Osteocyte (in vitro differentiated cells): ENCODE measurements at regions not wholly inside any gene's neighbourhood (a gene's known extent, or its start where the extent isn't known, plus 50 kb on each side); places are given as distances from the start of the nearest gene placed in this dataset.
"Not testable (repeated sequence)": the region's sequence is repeated elsewhere in the genome, so short reads cannot be mapped to it uniquely, and the experiment has no call there.

Experiments
- DNase-seq: peaks from one replicate; pipeline ENCODE4 v3.0.0; 2021; ENCODE audit warnings: mixed read lengths; ENCODE audit not compliant: unreplicated experiment; ENCODE audit errors: extremely low spot score
- H3K27ac Mint-ChIP-seq: one replicate; pipeline ENCODE4 v1.8.0; 2021; ENCODE audit warnings: mild to moderate bottlenecking, mixed read lengths; ENCODE audit not compliant: unreplicated experiment
- H3K27me3 Mint-ChIP-seq: one replicate; pipeline ENCODE4 v1.8.0; 2021; ENCODE audit warnings: mixed read lengths; ENCODE audit not compliant: unreplicated experiment
- H3K36me3 Mint-ChIP-seq: one replicate; pipeline ENCODE4 v1.8.0; 2021; ENCODE audit warnings: mixed read lengths; ENCODE audit not compliant: unreplicated experiment
- H3K4me1 Mint-ChIP-seq: one replicate; pipeline ENCODE4 v1.8.0; 2021; ENCODE audit warnings: mixed read lengths; ENCODE audit not compliant: unreplicated experiment
- H3K4me3 Mint-ChIP-seq: one replicate; pipeline ENCODE4 v1.8.0; 2021; ENCODE audit warnings: mild to moderate bottlenecking, moderate library complexity, mixed read lengths; ENCODE audit not compliant: unreplicated experiment
- H3K9me3 Mint-ChIP-seq: one replicate; pipeline ENCODE4 v1.8.0; 2021; ENCODE audit warnings: mixed read lengths; ENCODE audit not compliant: unreplicated experiment
- TF ChIP-seq, protein P1 (sequence below): fragments of 200-600 bp; sonication (generic); IDR thresholded peaks from 2 replicates; pipeline ENCODE4 v1.5.0; 2021; ENCODE audit warnings: antibody characterized with exemption, mild to moderate bottlenecking, moderate library complexity

DNA sequence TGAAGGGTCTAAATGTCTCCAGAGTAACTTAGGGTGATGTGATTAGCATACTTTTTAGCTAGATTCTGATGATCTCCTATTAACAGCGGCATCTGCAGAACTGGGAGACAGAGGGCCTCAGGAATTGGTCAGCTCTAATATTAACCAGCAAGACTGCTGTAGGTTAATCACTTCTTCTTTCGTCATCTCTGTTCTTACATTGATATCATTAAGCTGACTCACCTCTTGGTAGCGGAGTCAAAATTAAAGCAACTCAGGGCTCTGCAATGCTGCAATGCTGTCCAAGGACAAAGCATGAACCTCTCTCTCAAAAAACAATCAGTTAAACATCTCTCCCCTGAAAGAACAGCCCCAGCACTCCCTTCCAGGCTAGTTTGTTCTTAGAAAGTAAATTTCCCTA, 57.5 kb upstream of the TRA2B start:
- no peak overlapping the region for H3K4me3 Mint-ChIP-seq
- TF ChIP-seq, protein P1, sequence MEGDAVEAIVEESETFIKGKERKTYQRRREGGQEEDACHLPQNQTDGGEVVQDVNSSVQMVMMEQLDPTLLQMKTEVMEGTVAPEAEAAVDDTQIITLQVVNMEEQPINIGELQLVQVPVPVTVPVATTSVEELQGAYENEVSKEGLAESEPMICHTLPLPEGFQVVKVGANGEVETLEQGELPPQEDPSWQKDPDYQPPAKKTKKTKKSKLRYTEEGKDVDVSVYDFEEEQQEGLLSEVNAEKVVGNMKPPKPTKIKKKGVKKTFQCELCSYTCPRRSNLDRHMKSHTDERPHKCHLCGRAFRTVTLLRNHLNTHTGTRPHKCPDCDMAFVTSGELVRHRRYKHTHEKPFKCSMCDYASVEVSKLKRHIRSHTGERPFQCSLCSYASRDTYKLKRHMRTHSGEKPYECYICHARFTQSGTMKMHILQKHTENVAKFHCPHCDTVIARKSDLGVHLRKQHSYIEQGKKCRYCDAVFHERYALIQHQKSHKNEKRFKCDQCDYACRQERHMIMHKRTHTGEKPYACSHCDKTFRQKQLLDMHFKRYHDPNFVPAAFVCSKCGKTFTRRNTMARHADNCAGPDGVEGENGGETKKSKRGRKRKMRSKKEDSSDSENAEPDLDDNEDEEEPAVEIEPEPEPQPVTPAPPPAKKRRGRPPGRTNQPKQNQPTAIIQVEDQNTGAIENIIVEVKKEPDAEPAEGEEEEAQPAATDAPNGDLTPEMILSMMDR, result no peak
- peaks cover 8% of the 10 kb centered on the region for H3K4me1 Mint-ChIP-seq
- peaks cover 35% of the 10 kb centered on the region for H3K27me3 Mint-ChIP-seq
- no peaks in the 10 kb centered on the region for H3K36me3 Mint-ChIP-seq
- H3K27ac Mint-ChIP-seq, result no peak overlapping the region
- no peaks in the 10 kb centered on the region for H3K9me3 Mint-ChIP-seq
- DNase-seq, result no peak

DNA sequence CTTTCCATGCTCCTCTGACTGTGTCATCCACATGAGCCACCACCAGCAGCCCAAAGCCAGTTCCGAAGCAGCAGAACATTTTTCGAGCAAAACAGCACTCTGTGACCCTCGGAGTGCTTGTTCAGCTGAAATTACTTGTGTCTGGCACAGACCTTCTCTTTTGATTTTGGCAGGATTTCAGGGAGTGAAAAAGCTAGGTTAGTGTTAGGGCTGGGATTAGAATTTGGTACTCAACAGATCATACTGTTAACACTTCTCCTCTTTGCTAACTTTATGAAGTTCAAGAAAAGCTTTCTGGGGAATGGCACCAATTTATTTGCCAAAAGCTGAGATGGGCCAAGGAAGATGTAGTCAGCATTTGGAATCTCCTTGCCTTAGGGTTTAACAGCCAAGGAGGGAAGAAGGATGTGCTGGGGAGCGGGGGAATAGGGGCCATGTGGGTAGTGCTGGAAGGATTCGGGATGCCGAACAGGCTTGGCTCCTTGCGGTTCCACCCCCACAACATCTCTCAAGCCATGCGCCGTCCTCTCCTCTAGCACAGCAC, 55.1 kb upstream of the TRA2B start:
- H3K36me3 Mint-ChIP-seq, result no peaks in the 10 kb centered on the region
- H3K27ac Mint-ChIP-seq, result peak overlapping the region; percentile 64
- peaks cover 29% of the 10 kb centered on the region for H3K27me3 Mint-ChIP-seq
- no peak overlapping the region for H3K4me3 Mint-ChIP-seq
- TF ChIP-seq, protein P1, result no peak
- peak; percentile 67 for DNase-seq
- H3K9me3 Mint-ChIP-seq, result no peaks in the 10 kb centered on the region
- peaks cover 8% of the 10 kb centered on the region for H3K4me1 Mint-ChIP-seq

DNA sequence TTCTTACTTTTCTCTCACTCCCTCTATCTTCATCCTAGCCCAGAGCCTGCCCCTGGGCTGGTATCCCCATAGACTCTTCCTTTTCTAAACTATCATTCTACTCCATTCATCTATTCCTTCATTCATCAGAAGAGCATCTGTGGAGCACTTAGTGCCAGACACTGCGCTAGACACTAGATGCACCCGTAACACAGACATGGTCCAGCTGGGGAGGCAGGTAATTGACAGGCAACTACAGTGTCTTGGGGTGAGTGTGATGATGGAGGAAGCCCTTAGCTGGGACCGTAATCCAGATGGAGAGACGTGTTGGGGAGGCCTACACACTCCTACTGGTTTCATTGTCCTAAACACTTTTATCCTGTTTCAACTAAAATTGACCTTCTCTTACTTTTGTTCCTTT, 53.2 kb upstream of the TRA2B start:
- peaks cover 22% of the 10 kb centered on the region for H3K27me3 Mint-ChIP-seq
- H3K4me1 Mint-ChIP-seq, H3K36me3 Mint-ChIP-seq, H3K9me3 Mint-ChIP-seq, H3K27ac Mint-ChIP-seq, DNase-seq, H3K4me3 Mint-ChIP-seq: not testable (repeated sequence)

DNA sequence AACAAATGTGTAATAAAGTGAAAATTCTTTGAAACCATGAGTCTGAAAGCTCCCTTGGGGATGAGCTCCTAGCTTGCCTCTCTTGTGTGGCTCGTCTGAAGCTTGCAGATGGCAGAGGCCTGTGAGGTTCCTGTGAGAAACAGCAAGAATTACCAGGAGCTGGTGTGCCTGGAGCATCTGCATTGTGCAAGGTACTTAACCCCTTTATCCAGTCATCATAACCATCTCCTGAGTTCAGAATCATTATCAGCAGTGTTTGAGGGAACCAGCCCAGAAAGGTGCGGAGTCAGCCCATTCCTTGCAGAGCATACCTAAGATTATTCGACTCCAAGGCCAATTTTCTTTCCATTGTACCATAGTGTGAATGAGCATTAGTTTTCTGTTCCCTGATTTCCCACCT, 51.7 kb upstream of the TRA2B start:
- H3K4me1 Mint-ChIP-seq, result peaks cover 13% of the 10 kb centered on the region
- DNase-seq, result no peak
- no peak overlapping the region for H3K27ac Mint-ChIP-seq
- TF ChIP-seq, protein P1, result no peak
- H3K4me3 Mint-ChIP-seq, result no peak overlapping the region
- H3K27me3 Mint-ChIP-seq, result peaks cover 17% of the 10 kb centered on the region
- no peaks in the 10 kb centered on the region for H3K36me3 Mint-ChIP-seq
- no peaks in the 10 kb centered on the region for H3K9me3 Mint-ChIP-seq

DNA sequence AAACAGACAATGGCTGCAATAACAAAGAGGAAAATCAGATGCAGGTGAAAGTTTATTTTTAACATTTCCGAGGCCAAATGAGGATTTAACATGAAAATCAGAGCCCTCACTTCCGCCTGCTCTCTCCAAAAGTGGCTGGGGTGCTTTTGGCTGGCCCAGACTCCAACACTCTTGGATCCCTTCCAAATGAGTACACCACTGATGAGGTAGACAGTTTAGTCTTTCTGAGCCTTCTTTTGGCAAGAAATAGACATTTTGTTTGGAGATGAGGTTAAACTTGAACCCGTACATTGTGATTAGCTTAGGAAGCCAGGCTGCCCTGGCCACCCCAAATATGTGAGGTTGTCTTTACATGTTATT, 51.0 kb upstream of the TRA2B start:
- no peaks in the 10 kb centered on the region for H3K36me3 Mint-ChIP-seq
- no peaks in the 10 kb centered on the region for H3K9me3 Mint-ChIP-seq
- no peak for DNase-seq
- peaks cover 17% of the 10 kb centered on the region for H3K27me3 Mint-ChIP-seq
- H3K4me3 Mint-ChIP-seq, result no peak overlapping the region
- no peak overlapping the region for H3K27ac Mint-ChIP-seq
- peaks cover 18% of the 10 kb centered on the region for H3K4me1 Mint-ChIP-seq
- TF ChIP-seq, protein P1, result no peak
